Neural progenitor cell (in vitro differentiated cells): ENCODE measurements at regions not wholly inside any gene's neighbourhood (a gene's known extent, or its start where the extent isn't known, plus 50 kb on each side); places are given as distances from the start of the nearest gene placed in this dataset.

Experiments used
- DNase-seq: peaks from one replicate; pipeline ENCODE4 v3.0.0-alpha.2; 2016; ENCODE audit warnings: low spot score
- H2AFZ ChIP-seq: fragments of 200-600 bp; sonication (generic); replicated peaks from 2 replicates; pipeline ENCODE4 v1.6.1; 2016; ENCODE audit warnings: antibody characterized with exemption
- H3F3A ChIP-seq: fragments of 200-600 bp; sonication (generic); 2 replicates; pipeline ENCODE4 v1.6.1; 2016; ENCODE audit warnings: antibody characterized with exemption, low read depth
- H3K27ac ChIP-seq: fragments of 200-600 bp; sonication (generic); 2 replicates; pipeline ENCODE4 v1.5.1; 2016; ENCODE audit warnings: mild to moderate bottlenecking
- H3K27me3 ChIP-seq: fragments of 200-600 bp; sonication (generic); 2 replicates; pipeline ENCODE4 v1.6.1; 2016; ENCODE audit warnings: mild to moderate bottlenecking, moderate library complexity
- H3K36me3 ChIP-seq: fragments of 200-600 bp; sonication (generic); 2 replicates; pipeline ENCODE4 v1.5.1; 2016
- H3K4me1 ChIP-seq: fragments of 200-600 bp; sonication (generic); 2 replicates; pipeline ENCODE4 v1.6.1; 2016; ENCODE audit warnings: mixed run types
- H3K4me2 ChIP-seq: fragments of 200-600 bp; sonication (generic); 2 replicates; pipeline ENCODE4 v1.6.1; 2016
- H3K4me3 ChIP-seq: fragments of 200-600 bp; sonication (generic); 2 replicates; pipeline ENCODE4 v1.5.1; 2016
- H3K79me2 ChIP-seq: fragments of 200-600 bp; sonication (generic); 2 replicates; pipeline ENCODE4 v1.6.1; 2016; ENCODE audit warnings: low read depth
- H3K9ac ChIP-seq: fragments of 200-600 bp; sonication (generic); 2 replicates; pipeline ENCODE4 v1.6.1; 2016
- H3K9me3 ChIP-seq: fragments of 200-600 bp; sonication (generic); 2 replicates; pipeline ENCODE4 v1.5.1; 2016; ENCODE audit warnings: low read depth
- H4K20me1 ChIP-seq: fragments of 200-600 bp; sonication (generic); 2 replicates; pipeline ENCODE4 v1.6.1; 2016; ENCODE audit warnings: low read depth
- H3K27ac Mint-ChIP-seq: 3 replicates; pipeline ENCODE4 v1.8.0; 2021; ENCODE audit warnings: mixed read lengths
- H3K27me3 Mint-ChIP-seq: 2 replicates; pipeline ENCODE4 v1.8.0; 2022; ENCODE audit warnings: low read depth, mild to moderate bottlenecking, inconsistent platforms, moderate library complexity, mixed read lengths; ENCODE audit not compliant: insufficient read depth
- H3K36me3 Mint-ChIP-seq: 3 replicates; pipeline ENCODE4 v1.8.0; 2021; ENCODE audit warnings: mixed read lengths
- H3K4me1 Mint-ChIP-seq: 3 replicates; pipeline ENCODE4 v1.8.0; 2021; ENCODE audit warnings: mixed read lengths
- H3K4me3 Mint-ChIP-seq: 3 replicates; pipeline ENCODE4 v1.8.0; 2021; ENCODE audit warnings: mild to moderate bottlenecking, moderate library complexity, mixed read lengths
- H3K9me3 Mint-ChIP-seq: 3 replicates; pipeline ENCODE4 v1.8.0; 2020; ENCODE audit warnings: mixed read lengths
- CTCF ChIP-seq: fragments of 200-600 bp; sonication (generic); IDR thresholded peaks from 2 replicates; pipeline ENCODE4 v1.5.1; 2017; ENCODE audit warnings: antibody characterized with exemption, mild to moderate bottlenecking
- EZH2 ChIP-seq: fragments of 200-600 bp; sonication (generic); IDR thresholded peaks from 2 replicates; pipeline ENCODE4 v1.6.1; 2017; ENCODE audit warnings: antibody characterized with exemption, mild to moderate bottlenecking, moderate library complexity
- EZH2phosphoT487 ChIP-seq: fragments of 200-600 bp; sonication (generic); IDR thresholded peaks from 2 replicates; pipeline ENCODE4 v1.6.1; 2017; ENCODE audit warnings: antibody characterized with exemption

GRCh38 chr10:36475746-36476145 lies 649.7 kb upstream of the ANKRD30A start:
- peaks cover 3% of the 10 kb centered on the region for H3K27me3 Mint-ChIP-seq
- Histone ChIP-seq H3K27me3 (no peaks in the 10 kb centered on the region), H3K4me1 (no peaks in the 10 kb centered on the region), H3K9me3 (no peaks in the 10 kb centered on the region), H3K79me2 (no peaks in the 10 kb centered on the region), H3K36me3 (no peaks in the 10 kb centered on the region), H3F3A (no peaks in the 10 kb centered on the region), H3K9ac (no peak overlapping the region), H3K4me2 (no peak overlapping the region), H4K20me1 (no peaks in the 10 kb centered on the region), H3K27ac (no peak overlapping the region), H3K4me3 (no peak overlapping the region), H2AFZ (no peak overlapping the region)
- TF ChIP-seq CTCF = no peak
- TF ChIP-seq EZH2 = no peak
- TF ChIP-seq EZH2phosphoT487 = no peak
- no peak overlapping the region for H3K27ac Mint-ChIP-seq
- no peaks in the 10 kb centered on the region for H3K4me1 Mint-ChIP-seq
- H3K36me3 Mint-ChIP-seq = no peaks in the 10 kb centered on the region
- no peak overlapping the region for H3K4me3 Mint-ChIP-seq
- no peak for DNase-seq
- H3K9me3 Mint-ChIP-seq = no peaks in the 10 kb centered on the region

- no peaks in the 10 kb centered on the region for H3K36me3 Mint-ChIP-seq
- H3K27ac ChIP-seq = no peak overlapping the region
- no peak for TF ChIP-seq EZH2phosphoT487
- no peak for TF ChIP-seq CTCF
- TF ChIP-seq EZH2 = no peak
- H3K27me3 Mint-ChIP-seq = peaks cover 3% of the 10 kb centered on the region
- H3F3A ChIP-seq = no peaks in the 10 kb centered on the region
- H3K4me2 ChIP-seq = no peak overlapping the region
- no peaks in the 10 kb centered on the region for H3K9me3 Mint-ChIP-seq
- H3K9me3 ChIP-seq = no peaks in the 10 kb centered on the region
- H3K9ac ChIP-seq = no peak overlapping the region
- no peaks in the 10 kb centered on the region for H3K79me2 ChIP-seq
- no peaks in the 10 kb centered on the region for H4K20me1 ChIP-seq
- H3K4me3 Mint-ChIP-seq = no peak overlapping the region
- H2AFZ ChIP-seq = no peak overlapping the region
- H3K27me3 ChIP-seq = no peaks in the 10 kb centered on the region
- H3K4me1 ChIP-seq = no peaks in the 10 kb centered on the region
- H3K36me3 ChIP-seq = no peaks in the 10 kb centered on the region
- DNase-seq = no peak
- H3K4me1 Mint-ChIP-seq = no peaks in the 10 kb centered on the region
- no peak overlapping the region for H3K27ac Mint-ChIP-seq
- no peak overlapping the region for H3K4me3 ChIP-seq
These were observed 650.9 kb upstream of the ANKRD30A start for GRCh38 chr10:36474456-36474855.

- Histone ChIP-seq H3K36me3 (no peaks in the 10 kb centered on the region), H3K9me3 (no peaks in the 10 kb centered on the region), H3K27me3 (no peaks in the 10 kb centered on the region), H3K4me1 (no peaks in the 10 kb centered on the region), H4K20me1 (no peaks in the 10 kb centered on the region), H3K4me2 (no peak overlapping the region), H3K4me3 (no peak overlapping the region), H3K9ac (no peak overlapping the region), H2AFZ (no peak overlapping the region), H3F3A (no peaks in the 10 kb centered on the region), H3K27ac (no peak overlapping the region), H3K79me2 (no peaks in the 10 kb centered on the region)
- H3K36me3 Mint-ChIP-seq = no peaks in the 10 kb centered on the region
- H3K9me3 Mint-ChIP-seq = no peaks in the 10 kb centered on the region
- no peak overlapping the region for H3K4me3 Mint-ChIP-seq
- H3K4me1 Mint-ChIP-seq = no peaks in the 10 kb centered on the region
- TF ChIP-seq CTCF (no peak), EZH2 (no peak)
- peaks cover 3% of the 10 kb centered on the region for H3K27me3 Mint-ChIP-seq
- DNase-seq = no peak
- no peak overlapping the region for H3K27ac Mint-ChIP-seq
These were observed 652.3 kb upstream of the ANKRD30A start for GRCh38 chr10:36473122-36473521.

- Histone ChIP-seq H3K36me3 (no peaks in the 10 kb centered on the region), H3K4me1 (no peaks in the 10 kb centered on the region), H3K9ac (no peak overlapping the region), H3F3A (no peaks in the 10 kb centered on the region), H2AFZ (no peak overlapping the region), H4K20me1 (no peaks in the 10 kb centered on the region), H3K27ac (no peak overlapping the region), H3K27me3 (no peaks in the 10 kb centered on the region), H3K79me2 (no peaks in the 10 kb centered on the region), H3K9me3 (no peaks in the 10 kb centered on the region), H3K4me3 (no peak overlapping the region), H3K4me2 (no peak overlapping the region)
- no peak for TF ChIP-seq EZH2phosphoT487
- TF ChIP-seq CTCF = no peak
- no peak for TF ChIP-seq EZH2
- H3K9me3 Mint-ChIP-seq = no peaks in the 10 kb centered on the region
- H3K4me3 Mint-ChIP-seq = no peak overlapping the region
- no peak for DNase-seq
- H3K4me1 Mint-ChIP-seq = no peaks in the 10 kb centered on the region
- H3K27ac Mint-ChIP-seq = no peak overlapping the region
- H3K36me3 Mint-ChIP-seq = no peaks in the 10 kb centered on the region
- H3K27me3 Mint-ChIP-seq = peaks cover 1% of the 10 kb centered on the region
These were observed 655.8 kb upstream of the ANKRD30A start for GRCh38 chr10:36469585-36469984.
